Neural cell (in vitro differentiated cells): ENCODE measurements at regions not wholly inside any gene's neighbourhood (a gene's known extent, or its start where the extent isn't known, plus 50 kb on each side); places are given as distances from the start of the nearest gene placed in this dataset.

ENCODE experiments used
- CTCF ChIP-seq: fragments of 450-650 bp; IDR thresholded peaks from 2 replicates; pipeline ENCODE4 v1.5.1; 2014; ENCODE audit warnings: antibody characterized with exemption, mild to moderate bottlenecking, moderate library complexity; ENCODE audit not compliant: poor library complexity, severe bottlenecking
- MXI1 ChIP-seq: fragments of 450-650 bp; conservative IDR thresholded peaks from 2 replicates; pipeline ENCODE4 v1.6.1; 2014; ENCODE audit warnings: antibody characterized with exemption, mild to moderate bottlenecking; ENCODE audit not compliant: poor library complexity, severe bottlenecking
- TF ChIP-seq, protein P1 (sequence below): IDR thresholded peaks from 2 replicates; pipeline ENCODE4 v1.6.1; 2012; ENCODE audit warnings: borderline replicate concordance

GRCh38 chr11:45090607-45091006 is 55.8 kb upstream of the PRDM11 start:
- no peak for TF ChIP-seq CTCF
- no peak for TF ChIP-seq MXI1
- TF ChIP-seq, protein P1, sequence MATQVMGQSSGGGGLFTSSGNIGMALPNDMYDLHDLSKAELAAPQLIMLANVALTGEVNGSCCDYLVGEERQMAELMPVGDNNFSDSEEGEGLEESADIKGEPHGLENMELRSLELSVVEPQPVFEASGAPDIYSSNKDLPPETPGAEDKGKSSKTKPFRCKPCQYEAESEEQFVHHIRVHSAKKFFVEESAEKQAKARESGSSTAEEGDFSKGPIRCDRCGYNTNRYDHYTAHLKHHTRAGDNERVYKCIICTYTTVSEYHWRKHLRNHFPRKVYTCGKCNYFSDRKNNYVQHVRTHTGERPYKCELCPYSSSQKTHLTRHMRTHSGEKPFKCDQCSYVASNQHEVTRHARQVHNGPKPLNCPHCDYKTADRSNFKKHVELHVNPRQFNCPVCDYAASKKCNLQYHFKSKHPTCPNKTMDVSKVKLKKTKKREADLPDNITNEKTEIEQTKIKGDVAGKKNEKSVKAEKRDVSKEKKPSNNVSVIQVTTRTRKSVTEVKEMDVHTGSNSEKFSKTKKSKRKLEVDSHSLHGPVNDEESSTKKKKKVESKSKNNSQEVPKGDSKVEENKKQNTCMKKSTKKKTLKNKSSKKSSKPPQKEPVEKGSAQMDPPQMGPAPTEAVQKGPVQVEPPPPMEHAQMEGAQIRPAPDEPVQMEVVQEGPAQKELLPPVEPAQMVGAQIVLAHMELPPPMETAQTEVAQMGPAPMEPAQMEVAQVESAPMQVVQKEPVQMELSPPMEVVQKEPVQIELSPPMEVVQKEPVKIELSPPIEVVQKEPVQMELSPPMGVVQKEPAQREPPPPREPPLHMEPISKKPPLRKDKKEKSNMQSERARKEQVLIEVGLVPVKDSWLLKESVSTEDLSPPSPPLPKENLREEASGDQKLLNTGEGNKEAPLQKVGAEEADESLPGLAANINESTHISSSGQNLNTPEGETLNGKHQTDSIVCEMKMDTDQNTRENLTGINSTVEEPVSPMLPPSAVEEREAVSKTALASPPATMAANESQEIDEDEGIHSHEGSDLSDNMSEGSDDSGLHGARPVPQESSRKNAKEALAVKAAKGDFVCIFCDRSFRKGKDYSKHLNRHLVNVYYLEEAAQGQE: no peak
